ENCODE measurements at regions not wholly inside any gene's neighbourhood (a gene's known extent, or its start where the extent isn't known, plus 50 kb on each side); places are given as distances from the start of the nearest gene placed in this dataset.
"Not testable (repeated sequence)": the region's sequence is repeated elsewhere in the genome, so short reads cannot be mapped to it uniquely, and the experiment has no call there.

DNA sequence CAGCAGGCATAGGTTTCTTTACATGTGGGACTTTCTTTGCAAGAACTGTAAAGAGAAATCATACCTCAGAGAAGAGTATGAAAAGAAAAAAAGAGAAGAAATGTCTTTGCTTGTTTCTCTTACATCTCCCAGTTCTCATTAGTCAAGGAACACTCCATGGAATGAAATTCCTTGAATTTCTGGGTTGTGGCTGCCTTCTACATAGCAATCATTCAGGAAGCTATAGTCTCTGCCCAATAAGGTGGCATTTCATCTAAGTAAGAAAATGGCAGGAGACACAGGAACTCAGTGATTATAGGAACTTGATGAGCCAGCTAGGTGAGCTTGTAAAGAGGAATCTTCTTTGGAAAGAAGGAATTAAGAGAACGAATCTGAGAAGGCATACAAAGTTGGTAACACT, 197.0 kb upstream of the FKBP1C start:
- TF ChIP-seq, protein P1, sequence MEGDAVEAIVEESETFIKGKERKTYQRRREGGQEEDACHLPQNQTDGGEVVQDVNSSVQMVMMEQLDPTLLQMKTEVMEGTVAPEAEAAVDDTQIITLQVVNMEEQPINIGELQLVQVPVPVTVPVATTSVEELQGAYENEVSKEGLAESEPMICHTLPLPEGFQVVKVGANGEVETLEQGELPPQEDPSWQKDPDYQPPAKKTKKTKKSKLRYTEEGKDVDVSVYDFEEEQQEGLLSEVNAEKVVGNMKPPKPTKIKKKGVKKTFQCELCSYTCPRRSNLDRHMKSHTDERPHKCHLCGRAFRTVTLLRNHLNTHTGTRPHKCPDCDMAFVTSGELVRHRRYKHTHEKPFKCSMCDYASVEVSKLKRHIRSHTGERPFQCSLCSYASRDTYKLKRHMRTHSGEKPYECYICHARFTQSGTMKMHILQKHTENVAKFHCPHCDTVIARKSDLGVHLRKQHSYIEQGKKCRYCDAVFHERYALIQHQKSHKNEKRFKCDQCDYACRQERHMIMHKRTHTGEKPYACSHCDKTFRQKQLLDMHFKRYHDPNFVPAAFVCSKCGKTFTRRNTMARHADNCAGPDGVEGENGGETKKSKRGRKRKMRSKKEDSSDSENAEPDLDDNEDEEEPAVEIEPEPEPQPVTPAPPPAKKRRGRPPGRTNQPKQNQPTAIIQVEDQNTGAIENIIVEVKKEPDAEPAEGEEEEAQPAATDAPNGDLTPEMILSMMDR (IDR thresholded peaks at IDR 0.05; ENCODE audit: insufficient read depth, low read depth, low read length, missing control alignments): no peak
- no peak for DNase-seq (ENCODE audit: low read depth)
- no peak overlapping the region for H3K4me3 ChIP-seq (ENCODE audit: low read depth, low read length)

- H3K4me3 ChIP-seq (ENCODE audit: low read depth, low read length): no peak overlapping the region
- TF ChIP-seq, protein P1 (IDR thresholded peaks at IDR 0.05; ENCODE audit: insufficient read depth, low read depth, low read length, missing control alignments): no peak
- no peak for DNase-seq (ENCODE audit: low read depth)
Observed at GRCh38 chr6:63022631-63023030, 188.6 kb upstream of the FKBP1C start.

- no peak for DNase-seq (ENCODE audit: low read depth)
- H3K4me3 ChIP-seq (ENCODE audit: low read depth, low read length): no peak overlapping the region
Observed at GRCh38 chr6:63023726-63024125, 187.5 kb upstream of the FKBP1C start.

GRCh38 chr6:63049216-63049615, 162.1 kb upstream of the FKBP1C start:
- no peak for DNase-seq (ENCODE audit: low read depth)
- no peak overlapping the region for H3K4me3 ChIP-seq (ENCODE audit: low read depth, low read length)
- TF ChIP-seq, protein P1 (IDR thresholded peaks at IDR 0.05; ENCODE audit: insufficient read depth, low read depth, low read length, missing control alignments): no peak

More at GRCh38 chr6:63023726-63024125, 187.5 kb upstream of the FKBP1C start:
- TF ChIP-seq, protein P1 (IDR thresholded peaks at IDR 0.05; ENCODE audit: insufficient read depth, low read depth, low read length, missing control alignments): no peak

DNA sequence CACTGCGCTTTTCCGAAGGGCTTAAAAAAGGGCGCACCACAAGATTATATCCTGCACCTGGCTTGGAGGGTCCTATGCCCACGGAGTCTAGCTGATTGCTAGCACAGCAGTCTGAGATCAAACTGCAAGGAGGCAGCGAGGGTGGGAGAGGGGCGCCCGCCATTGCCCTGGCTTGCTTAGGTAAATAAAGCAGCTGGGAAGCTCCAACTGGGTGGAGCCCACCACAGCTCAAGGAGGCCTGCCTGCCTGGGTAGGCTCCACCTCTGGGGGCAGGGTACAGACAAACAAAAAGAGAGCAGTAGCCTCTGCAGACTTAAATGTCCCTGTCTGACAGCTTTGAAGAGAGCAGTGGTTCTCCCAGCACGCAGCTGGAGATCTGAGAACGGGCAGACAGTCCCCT, 158.1 kb upstream of the FKBP1C start:
- DNase-seq (ENCODE audit: low read depth); H3K4me3 ChIP-seq (ENCODE audit: low read depth, low read length): not testable (repeated sequence)

DNA sequence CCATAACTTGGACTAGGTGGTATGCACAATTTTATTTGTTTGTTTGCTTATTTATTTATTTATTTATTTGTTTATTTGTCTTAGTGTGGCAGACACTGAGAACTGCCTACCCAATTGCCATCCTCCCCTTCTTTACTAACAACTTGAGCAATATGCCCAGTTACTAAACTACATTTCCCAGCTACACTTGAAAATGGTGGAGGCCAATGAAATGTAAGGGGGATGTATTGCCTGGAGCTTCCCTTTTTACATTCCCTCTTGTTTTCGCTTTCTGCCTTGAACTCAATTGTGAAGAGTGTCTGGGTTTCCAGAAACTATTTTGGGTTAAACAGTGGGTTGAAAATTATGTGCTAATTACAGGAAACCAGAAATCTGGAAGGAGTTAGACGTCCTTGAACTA, 152.7 kb upstream of the FKBP1C start:
- DNase-seq (ENCODE audit: low read depth): no peak
- no peak overlapping the region for H3K4me3 ChIP-seq (ENCODE audit: low read depth, low read length)
- TF ChIP-seq, protein P1 (IDR thresholded peaks at IDR 0.05; ENCODE audit: insufficient read depth, low read depth, low read length, missing control alignments): no peak

DNA sequence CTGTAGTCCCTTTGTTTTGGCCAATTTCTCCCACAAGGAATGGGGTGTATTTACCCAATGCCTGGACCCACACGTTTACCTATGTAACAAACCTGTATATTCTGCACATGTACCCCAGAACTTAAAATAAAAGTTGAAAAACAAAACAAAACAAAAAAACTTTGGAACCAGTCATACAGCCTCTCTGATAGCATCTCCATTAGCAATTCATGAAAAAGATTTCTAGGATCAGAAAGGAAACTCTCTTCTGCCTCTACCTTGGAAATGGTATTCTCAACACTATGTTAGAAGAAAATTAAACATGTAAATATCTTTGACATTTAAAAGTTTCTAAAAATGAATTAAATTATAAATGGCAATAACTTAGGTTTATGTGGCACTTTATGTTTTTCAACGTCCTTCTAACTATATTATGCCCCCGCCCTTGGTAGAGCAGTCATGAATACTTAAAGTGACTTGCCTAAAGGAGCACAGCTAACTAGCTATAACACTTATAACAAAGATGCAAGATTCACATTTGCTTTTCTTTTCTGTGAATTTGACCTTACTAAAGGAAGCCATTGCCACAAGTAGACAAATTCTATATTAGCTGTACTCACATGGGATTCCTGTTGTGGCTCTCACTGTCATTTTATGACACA, 147.5 kb upstream of the FKBP1C start:
- TF ChIP-seq, protein P1 (IDR thresholded peaks at IDR 0.05; ENCODE audit: insufficient read depth, low read depth, low read length, missing control alignments): no peak
- no peak for DNase-seq (ENCODE audit: low read depth)
- H3K4me3 ChIP-seq (ENCODE audit: low read depth, low read length): no peak overlapping the region

Data from GM12865 (cell line).